Esophagus mucosa (tissue), 1 donor: ENCODE measurements at regions not wholly inside any gene's neighbourhood (a gene's known extent, or its start where the extent isn't known, plus 50 kb on each side); places are given as distances from the start of the nearest gene placed in this dataset.
A peak's percentile ranks its signal among the peaks of the same experiment; 100 is the strongest.

Source experiments
- ATAC-seq: fragments of 200-7000 bp; cut with Tn5 transposase; one replicate; pipeline ENCODE4 v1.9.1; 2020
- donor health status: DM: yes; HTN: yes; CAD: no.

GRCh38 chr7:41280491-41280890 lies 422.4 kb downstream of the INHBA start:
- no peak for ATAC-seq

DNA sequence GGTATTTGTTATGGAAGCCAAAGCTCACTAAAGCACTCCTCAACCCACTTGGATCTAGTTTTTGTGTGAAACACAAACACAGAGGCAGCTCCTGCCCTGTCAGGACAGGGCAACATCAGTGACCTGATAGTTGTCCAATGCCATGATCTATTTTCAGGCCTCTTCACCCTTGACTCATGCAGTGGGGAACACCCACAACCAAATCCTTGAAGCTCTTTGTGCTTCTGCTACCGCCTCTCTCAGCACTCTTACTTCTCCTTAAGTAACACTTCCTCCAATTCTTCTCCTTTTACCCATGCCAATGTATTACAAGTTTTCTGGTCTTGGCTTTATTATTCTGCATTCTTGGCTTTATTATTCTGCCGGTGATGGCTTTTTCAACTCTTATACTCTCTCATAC lies 425.3 kb downstream of the INHBA start:
- peak; percentile 49 for ATAC-seq

- no peak for ATAC-seq
These were observed 427.6 kb downstream of the INHBA start for GRCh38 chr7:41275255-41275654.

GRCh38 chr7:41274179-41274578 lies 428.7 kb downstream of the INHBA start:
- ATAC-seq = no peak

DNA sequence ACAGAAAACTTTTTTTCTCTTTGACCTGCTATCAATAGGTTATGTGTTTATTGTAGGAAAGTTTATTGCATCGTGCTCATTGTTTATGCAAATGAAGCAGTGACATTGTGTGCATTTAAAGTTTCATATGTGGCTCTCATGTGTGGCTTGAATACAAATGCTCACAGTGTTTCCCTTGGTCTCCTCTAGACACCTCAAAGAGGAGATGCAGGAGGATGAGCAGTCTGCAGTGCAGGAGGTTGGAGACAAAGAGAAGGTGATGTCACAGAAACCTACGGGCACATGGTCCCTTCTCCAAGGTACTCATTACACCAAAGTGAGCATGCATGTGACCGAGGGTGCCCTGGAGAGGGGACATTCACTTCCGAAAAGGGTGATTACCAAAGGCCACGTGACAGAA lies 430.2 kb downstream of the INHBA start:
- ATAC-seq = no peak

- no peak for ATAC-seq
These were observed 434.0 kb downstream of the INHBA start for GRCh38 chr7:41268878-41269277.

GRCh38 chr7:41261080-41261479 lies 441.8 kb downstream of the INHBA start:
- no peak for ATAC-seq

DNA sequence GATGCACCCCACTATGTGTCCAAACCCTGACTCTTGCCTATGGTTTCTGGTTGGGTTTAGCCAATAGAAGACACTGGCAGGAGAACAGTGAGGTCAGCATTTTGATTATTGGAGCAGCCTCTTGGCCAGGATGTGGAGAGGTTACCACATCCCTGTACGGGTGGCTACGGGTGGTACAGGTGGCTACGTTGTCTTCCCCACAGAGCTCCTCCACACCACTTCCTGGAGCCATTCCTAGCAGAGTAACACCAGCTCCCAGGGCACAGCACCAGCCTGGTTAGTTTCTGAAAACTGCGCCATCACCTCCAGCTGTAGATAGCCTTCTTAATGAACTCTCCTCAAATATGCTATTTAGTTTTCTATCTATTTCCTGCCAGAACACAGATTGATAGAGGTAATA lies 445.2 kb downstream of the INHBA start:
- ATAC-seq = no peak

DNA sequence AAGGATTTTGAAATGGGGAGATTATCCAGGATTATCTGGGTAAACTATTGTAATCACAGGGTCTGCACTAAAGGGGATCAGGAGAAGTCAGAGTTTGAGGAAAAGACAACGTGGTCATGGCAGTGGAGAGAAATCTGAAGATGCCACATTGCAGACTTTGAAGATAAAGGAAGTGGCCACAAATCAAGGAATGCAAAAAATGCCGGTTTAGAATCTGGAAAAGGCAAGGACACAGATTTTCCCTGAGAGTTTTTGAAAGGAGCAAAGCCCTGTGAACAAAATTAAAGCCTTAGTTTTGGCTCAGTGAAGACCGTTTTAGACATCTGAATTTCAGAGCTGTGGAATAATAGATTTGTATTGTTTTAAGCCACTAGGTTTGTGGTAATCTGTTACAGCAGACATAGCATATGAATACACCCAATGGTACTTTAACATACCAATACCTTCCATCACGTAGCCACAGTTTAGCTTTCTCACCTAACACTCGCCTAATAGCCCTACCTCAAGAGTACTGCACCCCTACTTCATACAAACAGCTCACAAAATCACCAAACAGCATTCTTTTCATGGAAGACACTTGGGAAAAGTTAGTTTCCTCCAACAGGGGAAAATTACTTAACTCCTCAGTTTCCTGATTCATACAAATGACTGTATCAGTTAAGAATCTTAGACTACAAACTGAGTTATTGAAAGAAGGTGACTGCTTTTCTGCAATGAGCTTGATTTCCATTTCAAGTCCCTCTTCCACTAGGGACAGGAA lies 446.5 kb downstream of the INHBA start:
- no peak for ATAC-seq

- ATAC-seq = no peak
These were observed 447.2 kb downstream of the INHBA start for GRCh38 chr7:41255716-41256115.

DNA sequence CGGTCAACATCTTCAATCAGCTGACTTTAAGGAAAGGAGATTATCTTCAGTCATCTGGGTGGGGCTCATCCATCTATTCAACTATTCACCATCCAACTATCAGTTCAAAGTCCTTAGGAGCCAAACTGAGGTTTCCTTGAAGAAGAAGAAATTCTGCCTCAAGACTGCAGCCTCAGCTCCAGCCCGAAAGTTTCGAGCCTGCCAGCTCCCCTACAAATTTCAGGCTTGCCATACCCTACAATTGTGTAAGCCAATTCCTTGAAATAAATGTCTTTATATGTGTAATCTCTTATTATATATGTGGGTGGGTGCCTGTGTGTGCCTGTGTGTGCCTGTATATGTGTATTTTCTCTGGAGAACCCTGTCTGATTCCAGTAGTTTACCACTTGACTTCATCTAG lies 447.8 kb downstream of the INHBA start:
- no peak for ATAC-seq

DNA sequence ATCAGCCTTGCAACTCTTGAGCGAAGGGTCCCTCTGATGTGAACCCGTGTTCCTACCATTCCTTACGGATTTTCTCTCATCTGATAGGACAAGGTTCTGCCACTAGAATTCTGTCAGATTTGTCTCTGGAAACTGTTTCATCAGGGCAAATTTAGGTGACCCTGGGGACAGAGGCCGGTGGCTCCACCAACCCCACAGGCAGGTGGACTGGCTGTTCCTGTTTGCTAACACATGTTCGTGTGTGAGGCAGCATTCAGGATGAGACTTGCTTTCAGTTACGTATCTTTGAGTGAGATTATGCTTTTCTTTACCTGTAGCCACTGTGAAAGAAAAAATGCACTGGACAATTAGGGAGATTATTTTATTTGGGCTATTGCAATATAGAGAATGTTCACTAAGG lies 449.9 kb downstream of the INHBA start:
- ATAC-seq = peak; percentile 51

GRCh38 chr7:41252551-41252950 lies 450.3 kb downstream of the INHBA start:
- no peak for ATAC-seq

GRCh38 chr7:41247143-41247865 lies 455.6 kb downstream of the INHBA start:
- peak; percentile 79 for ATAC-seq

DNA sequence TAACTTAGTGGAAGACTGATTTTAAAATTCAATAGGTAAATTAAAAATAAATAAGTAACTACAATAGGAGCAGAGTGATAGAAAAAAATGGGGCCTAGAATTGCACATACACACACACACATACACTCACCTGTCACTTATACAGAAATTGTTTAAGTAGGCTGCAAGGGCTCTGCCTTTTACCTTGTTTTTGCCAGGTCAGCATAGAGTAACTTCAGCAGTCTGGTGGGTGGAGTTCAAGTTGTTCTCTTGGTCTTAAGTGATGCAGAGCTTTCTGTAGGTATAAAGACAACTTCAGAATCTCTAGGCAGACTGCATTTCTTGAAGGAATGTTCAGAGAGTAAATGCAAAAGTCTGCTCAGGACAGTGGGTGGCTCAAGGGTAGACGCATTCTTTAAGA lies 457.0 kb downstream of the INHBA start:
- ATAC-seq = no peak

GRCh38 chr7:41244246-41244645 lies 458.6 kb downstream of the INHBA start:
- ATAC-seq = no peak

GRCh38 chr7:41241641-41242040 lies 461.2 kb downstream of the INHBA start:
- ATAC-seq = no peak

GRCh38 chr7:41239596-41239995 lies 463.3 kb downstream of the INHBA start:
- no peak for ATAC-seq

DNA sequence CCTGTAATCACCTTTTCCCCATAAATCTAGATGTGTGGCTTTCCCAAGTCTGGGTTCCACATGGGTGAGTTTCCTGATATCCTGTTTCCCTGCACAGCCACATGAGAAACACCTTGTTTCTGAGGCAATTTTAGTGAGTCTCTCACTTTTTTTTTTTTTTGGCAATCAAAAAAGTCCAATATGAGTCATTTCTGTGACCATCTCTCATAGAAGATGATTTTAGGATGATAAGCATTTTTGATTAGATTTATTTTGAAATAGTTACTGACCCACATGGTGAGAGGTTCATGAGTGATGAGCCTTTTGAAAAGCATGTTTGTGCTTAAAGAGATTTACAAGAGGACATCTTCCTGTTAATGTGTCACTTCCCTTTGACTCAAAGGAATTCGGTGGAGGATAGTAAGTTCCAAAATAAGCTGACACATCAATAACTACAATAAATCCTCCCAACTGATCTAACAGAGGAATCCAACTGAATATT lies 464.0 kb downstream of the INHBA start:
- ATAC-seq = no peak

DNA sequence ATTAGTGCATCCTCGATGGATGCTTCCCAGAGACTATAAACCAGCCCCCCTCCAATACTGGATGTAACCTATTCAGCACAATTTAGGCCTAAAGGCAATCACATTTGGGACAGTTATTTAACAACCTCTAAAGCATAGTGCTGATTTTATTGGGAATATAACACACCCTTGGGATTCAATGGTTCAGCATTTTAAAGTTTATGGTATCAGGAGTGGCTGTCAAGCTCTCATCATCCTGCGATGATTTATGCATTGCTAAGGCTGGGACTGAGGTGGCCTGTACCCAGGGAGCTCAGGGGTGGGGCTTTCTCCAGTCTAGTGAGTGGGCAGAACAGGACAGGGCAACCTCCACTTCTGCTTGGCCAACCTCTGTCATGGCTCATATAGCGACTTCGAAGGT lies 464.9 kb downstream of the INHBA start:
- ATAC-seq = no peak

GRCh38 chr7:41232086-41232485 lies 470.8 kb downstream of the INHBA start:
- ATAC-seq = peak; percentile 59

GRCh38 chr7:41224063-41224763 lies 478.7 kb downstream of the INHBA start:
- ATAC-seq = peak; percentile 99

DNA sequence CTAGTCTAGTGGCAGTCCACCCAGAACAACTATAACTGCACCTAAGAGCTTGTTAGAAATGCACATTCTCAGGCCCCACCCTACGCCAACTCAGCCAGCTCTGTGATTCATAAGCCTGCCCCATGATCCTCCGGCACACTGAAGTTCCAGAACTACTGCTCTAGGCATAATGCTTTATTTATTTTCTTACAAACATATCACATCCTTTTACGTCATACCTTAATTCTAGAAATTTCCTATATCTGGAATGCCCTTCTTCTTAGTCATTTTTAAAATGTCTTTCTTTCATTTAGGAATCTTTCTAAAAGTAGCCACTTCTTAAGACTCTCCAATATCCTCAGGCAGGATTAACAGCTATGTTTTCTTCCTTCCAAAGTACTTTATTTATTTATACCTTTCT lies 480.1 kb downstream of the INHBA start:
- ATAC-seq = peak; percentile 68

- ATAC-seq = no peak
These were observed 482.6 kb downstream of the INHBA start for GRCh38 chr7:41220266-41220665.
